Uterus (tissue), 2 donors: ENCODE measurements at regions not wholly inside any gene's neighbourhood (a gene's known extent, or its start where the extent isn't known, plus 50 kb on each side); places are given as distances from the start of the nearest gene placed in this dataset.

Experiments
- CTCF ChIP-seq, 4 experiments: fragments of 200-600 bp in 2 of 4; fragments of 450-650 bp in 2 of 4; sonication (generic) in 2 of 4; IDR thresholded peaks; one replicate each; pipeline ENCODE4 v1.5.1; 2016 to 2019; ENCODE audit warnings: antibody characterized with exemption in 4 of 4, mild to moderate bottlenecking in 2 of 4, moderate library complexity in 1 of 4
- POLR2A ChIP-seq, 2 donors: fragments of 450-650 bp; IDR thresholded peaks; one replicate each; pipeline ENCODE4 v1.6.1; 2016; ENCODE audit warnings: antibody characterized with exemption in 2 of 2, mild to moderate bottlenecking in 1 of 2, moderate library complexity in 1 of 2

- TF ChIP-seq CTCF (IDR thresholded peaks at IDR 0.05) (no peak), POLR2A (IDR thresholded peaks at IDR 0.05) (no peak)
Measured at GRCh38 chr9:12510551-12510950, 182.6 kb upstream of the TYRP1 start.
